ENCODE measurements at regions not wholly inside any gene's neighbourhood (a gene's known extent, or its start where the extent isn't known, plus 50 kb on each side); places are given as distances from the start of the nearest gene placed in this dataset.

DNA sequence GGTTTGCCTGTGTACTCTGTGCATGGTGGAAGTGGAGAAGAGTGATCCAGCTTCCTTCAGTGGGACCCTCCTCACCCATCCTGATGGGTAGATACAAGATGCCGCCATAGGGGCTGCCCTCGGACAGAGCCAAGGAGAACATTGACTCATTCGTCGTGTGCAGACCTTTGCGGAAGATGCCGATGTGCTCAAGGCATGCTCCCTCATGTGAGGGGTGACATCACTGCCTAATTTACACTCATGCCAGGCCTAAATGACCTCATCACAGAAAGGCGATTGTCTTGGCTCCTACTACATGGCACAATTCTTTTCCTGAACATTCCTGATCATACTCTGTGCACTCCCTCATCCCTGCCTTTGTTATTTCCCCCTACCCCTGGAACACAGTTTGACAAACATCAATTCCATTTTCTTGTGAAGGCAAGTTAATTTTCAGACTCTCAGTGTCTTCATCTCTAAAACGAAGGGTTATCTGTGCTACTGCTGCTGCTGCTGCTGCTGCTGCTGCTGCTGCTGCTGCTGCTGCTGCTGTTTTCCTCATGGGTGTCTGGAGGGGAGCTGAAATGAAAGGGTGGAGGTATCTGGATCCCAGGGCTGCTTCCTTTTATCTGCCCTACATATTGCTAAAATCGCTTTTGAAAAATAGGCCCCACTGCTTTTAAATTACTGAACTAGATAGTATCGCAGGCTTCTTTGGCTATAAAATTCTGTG, 146.5 kb upstream of the ARGLU1 start:
- TF ChIP-seq JUN (IDR thresholded peaks at IDR 0.05; ENCODE audit: borderline replicate concordance, low read depth, low read length) = no peak
- no peak for TF ChIP-seq JUN (CRISPR knock-in tag; IDR thresholded peaks at IDR 0.05; ENCODE audit: borderline replicate concordance)
- no peak for TF ChIP-seq ARID1B (IDR thresholded peaks at IDR 0.05)
- TF ChIP-seq, protein P1, sequence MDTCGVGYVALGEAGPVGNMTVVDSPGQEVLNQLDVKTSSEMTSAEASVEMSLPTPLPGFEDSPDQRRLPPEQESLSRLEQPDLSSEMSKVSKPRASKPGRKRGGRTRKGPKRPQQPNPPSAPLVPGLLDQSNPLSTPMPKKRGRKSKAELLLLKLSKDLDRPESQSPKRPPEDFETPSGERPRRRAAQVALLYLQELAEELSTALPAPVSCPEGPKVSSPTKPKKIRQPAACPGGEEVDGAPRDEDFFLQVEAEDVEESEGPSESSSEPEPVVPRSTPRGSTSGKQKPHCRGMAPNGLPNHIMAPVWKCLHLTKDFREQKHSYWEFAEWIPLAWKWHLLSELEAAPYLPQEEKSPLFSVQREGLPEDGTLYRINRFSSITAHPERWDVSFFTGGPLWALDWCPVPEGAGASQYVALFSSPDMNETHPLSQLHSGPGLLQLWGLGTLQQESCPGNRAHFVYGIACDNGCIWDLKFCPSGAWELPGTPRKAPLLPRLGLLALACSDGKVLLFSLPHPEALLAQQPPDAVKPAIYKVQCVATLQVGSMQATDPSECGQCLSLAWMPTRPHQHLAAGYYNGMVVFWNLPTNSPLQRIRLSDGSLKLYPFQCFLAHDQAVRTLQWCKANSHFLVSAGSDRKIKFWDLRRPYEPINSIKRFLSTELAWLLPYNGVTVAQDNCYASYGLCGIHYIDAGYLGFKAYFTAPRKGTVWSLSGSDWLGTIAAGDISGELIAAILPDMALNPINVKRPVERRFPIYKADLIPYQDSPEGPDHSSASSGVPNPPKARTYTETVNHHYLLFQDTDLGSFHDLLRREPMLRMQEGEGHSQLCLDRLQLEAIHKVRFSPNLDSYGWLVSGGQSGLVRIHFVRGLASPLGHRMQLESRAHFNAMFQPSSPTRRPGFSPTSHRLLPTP (IDR thresholded peaks at IDR 0.05; ENCODE audit: borderline replicate concordance, extremely low read depth, insufficient read length) = no peak
- TF ChIP-seq, protein P2, sequence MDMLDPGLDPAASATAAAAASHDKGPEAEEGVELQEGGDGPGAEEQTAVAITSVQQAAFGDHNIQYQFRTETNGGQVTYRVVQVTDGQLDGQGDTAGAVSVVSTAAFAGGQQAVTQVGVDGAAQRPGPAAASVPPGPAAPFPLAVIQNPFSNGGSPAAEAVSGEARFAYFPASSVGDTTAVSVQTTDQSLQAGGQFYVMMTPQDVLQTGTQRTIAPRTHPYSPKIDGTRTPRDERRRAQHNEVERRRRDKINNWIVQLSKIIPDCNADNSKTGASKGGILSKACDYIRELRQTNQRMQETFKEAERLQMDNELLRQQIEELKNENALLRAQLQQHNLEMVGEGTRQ (CRISPR knock-in tag; IDR thresholded peaks at IDR 0.05) = no peak
- TF ChIP-seq, protein P3, sequence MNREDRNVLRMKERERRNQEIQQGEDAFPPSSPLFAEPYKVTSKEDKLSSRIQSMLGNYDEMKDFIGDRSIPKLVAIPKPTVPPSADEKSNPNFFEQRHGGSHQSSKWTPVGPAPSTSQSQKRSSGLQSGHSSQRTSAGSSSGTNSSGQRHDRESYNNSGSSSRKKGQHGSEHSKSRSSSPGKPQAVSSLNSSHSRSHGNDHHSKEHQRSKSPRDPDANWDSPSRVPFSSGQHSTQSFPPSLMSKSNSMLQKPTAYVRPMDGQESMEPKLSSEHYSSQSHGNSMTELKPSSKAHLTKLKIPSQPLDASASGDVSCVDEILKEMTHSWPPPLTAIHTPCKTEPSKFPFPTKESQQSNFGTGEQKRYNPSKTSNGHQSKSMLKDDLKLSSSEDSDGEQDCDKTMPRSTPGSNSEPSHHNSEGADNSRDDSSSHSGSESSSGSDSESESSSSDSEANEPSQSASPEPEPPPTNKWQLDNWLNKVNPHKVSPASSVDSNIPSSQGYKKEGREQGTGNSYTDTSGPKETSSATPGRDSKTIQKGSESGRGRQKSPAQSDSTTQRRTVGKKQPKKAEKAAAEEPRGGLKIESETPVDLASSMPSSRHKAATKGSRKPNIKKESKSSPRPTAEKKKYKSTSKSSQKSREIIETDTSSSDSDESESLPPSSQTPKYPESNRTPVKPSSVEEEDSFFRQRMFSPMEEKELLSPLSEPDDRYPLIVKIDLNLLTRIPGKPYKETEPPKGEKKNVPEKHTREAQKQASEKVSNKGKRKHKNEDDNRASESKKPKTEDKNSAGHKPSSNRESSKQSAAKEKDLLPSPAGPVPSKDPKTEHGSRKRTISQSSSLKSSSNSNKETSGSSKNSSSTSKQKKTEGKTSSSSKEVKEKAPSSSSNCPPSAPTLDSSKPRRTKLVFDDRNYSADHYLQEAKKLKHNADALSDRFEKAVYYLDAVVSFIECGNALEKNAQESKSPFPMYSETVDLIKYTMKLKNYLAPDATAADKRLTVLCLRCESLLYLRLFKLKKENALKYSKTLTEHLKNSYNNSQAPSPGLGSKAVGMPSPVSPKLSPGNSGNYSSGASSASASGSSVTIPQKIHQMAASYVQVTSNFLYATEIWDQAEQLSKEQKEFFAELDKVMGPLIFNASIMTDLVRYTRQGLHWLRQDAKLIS (CRISPR knock-in tag; IDR thresholded peaks at IDR 0.05) = no peak
- no peak for TF ChIP-seq TCF7L2 (IDR thresholded peaks at IDR 0.05; ENCODE audit: low read depth, low read length)
- TF ChIP-seq, protein P4, sequence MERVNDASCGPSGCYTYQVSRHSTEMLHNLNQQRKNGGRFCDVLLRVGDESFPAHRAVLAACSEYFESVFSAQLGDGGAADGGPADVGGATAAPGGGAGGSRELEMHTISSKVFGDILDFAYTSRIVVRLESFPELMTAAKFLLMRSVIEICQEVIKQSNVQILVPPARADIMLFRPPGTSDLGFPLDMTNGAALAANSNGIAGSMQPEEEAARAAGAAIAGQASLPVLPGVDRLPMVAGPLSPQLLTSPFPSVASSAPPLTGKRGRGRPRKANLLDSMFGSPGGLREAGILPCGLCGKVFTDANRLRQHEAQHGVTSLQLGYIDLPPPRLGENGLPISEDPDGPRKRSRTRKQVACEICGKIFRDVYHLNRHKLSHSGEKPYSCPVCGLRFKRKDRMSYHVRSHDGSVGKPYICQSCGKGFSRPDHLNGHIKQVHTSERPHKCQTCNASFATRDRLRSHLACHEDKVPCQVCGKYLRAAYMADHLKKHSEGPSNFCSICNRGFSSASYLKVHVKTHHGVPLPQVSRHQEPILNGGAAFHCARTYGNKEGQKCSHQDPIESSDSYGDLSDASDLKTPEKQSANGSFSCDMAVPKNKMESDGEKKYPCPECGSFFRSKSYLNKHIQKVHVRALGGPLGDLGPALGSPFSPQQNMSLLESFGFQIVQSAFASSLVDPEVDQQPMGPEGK (CRISPR knock-in tag; IDR thresholded peaks at IDR 0.05; ENCODE audit: borderline replicate concordance) = no peak
- TF ChIP-seq NCOA1 (IDR thresholded peaks at IDR 0.05; ENCODE audit: low read depth) = no peak
- no peak for TF ChIP-seq ELF1 (tag; IDR thresholded peaks at IDR 0.05)

Measured in K562 (cell line).